ENCODE measurements at regions not wholly inside any gene's neighbourhood (a gene's known extent, or its start where the extent isn't known, plus 50 kb on each side); places are given as distances from the start of the nearest gene placed in this dataset.
"Not testable (repeated sequence)": the region's sequence is repeated elsewhere in the genome, so short reads cannot be mapped to it uniquely, and the experiment has no call there.

DNA sequence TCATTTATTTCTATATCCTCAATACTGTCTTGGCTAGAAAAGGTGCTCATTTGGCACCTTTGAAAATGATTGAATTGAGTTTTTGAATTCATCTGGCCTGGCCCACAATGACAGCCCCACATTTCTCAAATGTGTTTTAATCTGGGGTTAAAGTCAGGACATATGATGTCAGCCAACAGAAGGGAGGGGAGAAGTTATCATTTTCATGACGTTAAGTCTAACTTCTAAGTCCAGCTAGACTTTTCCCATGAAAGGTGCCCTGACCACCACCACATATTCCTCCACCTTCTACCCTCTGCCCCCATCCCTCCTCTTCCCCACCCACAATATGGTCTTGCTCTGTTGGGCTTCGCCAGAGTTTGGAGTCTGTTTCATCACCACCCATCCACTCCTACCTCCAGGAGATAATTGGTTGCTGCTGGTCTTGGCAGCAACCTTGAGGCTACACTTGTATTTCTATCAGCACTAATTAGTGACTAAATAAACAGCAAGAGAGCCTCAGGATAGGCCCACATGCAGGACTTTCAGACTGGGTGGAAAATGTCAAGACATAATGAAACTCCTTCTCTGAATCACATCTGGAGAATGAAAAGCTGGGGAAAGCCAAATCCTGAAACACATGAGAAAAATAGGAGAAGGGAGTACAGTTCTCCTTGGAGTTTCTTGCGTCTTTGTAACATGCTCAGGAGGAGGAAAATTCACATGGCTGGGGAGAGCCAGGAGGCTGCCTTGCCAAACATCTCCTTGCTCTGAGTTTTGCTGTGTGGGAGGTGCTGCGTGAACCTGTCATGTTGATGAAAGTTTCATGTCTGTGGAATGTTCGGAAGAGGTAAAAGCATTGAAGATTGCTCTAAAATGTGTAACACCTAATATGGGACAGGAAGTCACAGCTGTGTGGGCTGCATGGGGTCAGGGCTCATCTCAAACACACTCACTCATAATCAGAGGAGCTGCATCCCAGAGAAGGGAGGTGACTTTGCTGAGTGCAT lies 544.7 kb upstream of the KLF4 start (continued):
- TF ChIP-seq, protein P1, sequence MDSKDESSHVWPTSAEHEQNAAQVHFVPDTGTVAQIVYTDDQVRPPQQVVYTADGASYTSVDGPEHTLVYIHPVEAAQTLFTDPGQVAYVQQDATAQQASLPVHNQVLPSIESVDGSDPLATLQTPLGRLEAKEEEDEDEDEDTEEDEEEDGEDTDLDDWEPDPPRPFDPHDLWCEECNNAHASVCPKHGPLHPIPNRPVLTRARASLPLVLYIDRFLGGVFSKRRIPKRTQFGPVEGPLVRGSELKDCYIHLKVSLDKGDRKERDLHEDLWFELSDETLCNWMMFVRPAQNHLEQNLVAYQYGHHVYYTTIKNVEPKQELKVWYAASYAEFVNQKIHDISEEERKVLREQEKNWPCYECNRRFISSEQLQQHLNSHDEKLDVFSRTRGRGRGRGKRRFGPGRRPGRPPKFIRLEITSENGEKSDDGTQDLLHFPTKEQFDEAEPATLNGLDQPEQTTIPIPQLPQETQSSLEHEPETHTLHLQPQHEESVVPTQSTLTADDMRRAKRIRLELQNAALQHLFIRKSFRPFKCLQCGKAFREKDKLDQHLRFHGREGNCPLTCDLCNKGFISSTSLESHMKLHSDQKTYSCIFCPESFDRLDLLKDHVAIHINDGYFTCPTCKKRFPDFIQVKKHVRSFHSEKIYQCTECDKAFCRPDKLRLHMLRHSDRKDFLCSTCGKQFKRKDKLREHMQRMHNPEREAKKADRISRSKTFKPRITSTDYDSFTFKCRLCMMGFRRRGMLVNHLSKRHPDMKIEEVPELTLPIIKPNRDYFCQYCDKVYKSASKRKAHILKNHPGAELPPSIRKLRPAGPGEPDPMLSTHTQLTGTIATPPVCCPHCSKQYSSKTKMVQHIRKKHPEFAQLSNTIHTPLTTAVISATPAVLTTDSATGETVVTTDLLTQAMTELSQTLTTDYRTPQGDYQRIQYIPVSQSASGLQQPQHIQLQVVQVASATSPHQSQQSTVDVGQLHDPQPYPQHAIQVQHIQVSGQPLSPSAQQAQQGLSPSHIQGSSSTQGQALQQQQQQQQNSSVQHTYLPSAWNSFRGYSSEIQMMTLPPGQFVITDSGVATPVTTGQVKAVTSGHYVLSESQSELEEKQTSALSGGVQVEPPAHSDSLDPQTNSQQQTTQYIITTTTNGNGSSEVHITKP (tag by site-specific recombination; IDR thresholded peaks at IDR 0.05), result peak; percentile 62

DNA sequence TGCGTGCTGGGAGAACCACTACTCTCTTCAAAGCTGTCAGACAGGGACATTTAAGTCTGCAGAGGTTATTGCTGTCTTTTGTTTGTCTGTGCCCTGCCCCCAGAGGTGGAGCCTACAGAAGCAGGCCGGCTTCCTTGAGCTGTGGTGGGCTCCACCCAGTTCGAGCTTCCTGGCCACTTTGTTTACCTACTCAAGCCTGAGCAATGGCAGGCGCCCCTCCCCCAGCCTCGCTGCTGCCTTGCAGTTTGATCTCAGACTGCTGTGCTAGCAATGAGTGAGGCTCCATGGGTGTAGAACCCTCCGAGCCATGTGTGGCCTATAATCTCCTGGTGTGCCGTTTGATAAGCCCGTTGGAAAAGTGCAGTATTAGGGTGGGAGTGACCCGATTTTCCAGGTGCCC lies 542.5 kb upstream of the KLF4 start:
- CTCF ChIA-PET; H3K4me1 ChIP-seq (ENCODE audit: control insufficient read depth, insufficient read depth, low read length); H3K9me3 ChIP-seq (ENCODE audit: control insufficient read depth, insufficient read depth, low read depth, low read length); H3K36me3 ChIP-seq (ENCODE audit: control insufficient read depth in 2 of 2, insufficient read depth in 1 of 2, low read length in 2 of 2); POLR2A ChIA-PET; H3K4me3 ChIP-seq (ENCODE audit: low read depth, low read length); H3K27ac ChIP-seq (ENCODE audit: extremely low read depth, low read depth, low read length): not testable (repeated sequence)

DNA sequence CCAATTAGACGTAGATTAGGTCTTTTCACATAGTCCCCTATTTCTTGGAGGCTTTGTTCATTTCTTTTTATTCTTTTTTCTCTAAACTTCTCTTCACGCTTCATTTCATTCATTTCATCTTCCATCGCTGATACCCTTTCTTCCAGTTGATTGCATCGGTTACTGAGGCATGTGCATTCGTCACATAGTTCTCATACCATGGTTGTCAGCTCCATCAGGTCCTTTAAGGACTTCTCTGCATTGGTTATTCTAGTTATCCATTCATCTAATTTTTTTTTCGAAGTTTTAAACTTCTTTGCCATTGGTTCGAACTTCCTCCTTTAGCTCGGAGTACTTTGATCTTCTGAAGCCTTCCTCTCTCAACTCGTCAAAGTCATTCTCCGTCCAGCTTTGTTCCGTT lies 541.7 kb upstream of the KLF4 start:
- H3K9me3 ChIP-seq (ENCODE audit: control insufficient read depth, insufficient read depth, low read depth, low read length); H3K27ac ChIP-seq (ENCODE audit: extremely low read depth, low read depth, low read length); H3K4me3 ChIP-seq (ENCODE audit: low read depth, low read length); H3K36me3 ChIP-seq (ENCODE audit: control insufficient read depth in 2 of 2, insufficient read depth in 1 of 2, low read length in 2 of 2); POLR2A ChIA-PET; H3K4me1 ChIP-seq (ENCODE audit: control insufficient read depth, insufficient read depth, low read length); CTCF ChIA-PET: not testable (repeated sequence)
- 0 out of 2 replicates have a peak, but pooled peaks have one; percentile 26 for TF ChIP-seq ZNF133 (tag by site-specific recombination; IDR thresholded peaks at IDR 0.05)

DNA sequence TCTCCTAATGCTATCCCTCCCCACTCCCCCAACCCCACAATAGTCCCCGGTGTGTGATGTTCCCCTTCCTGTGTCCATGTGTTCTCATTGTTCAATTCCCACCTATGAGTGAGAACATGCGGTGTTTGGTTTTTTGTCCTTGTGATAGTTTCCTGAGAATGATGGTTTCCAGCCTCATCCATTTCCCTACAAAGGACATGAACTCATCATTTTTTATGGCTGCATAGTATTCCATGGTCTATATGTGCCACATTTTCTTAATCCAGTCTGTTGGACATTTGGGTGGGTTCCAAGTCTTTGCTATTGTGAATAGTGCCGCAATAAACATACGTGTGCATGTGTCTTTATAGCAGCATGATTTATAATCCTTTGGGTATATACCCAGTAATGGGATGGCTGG lies 537.1 kb upstream of the KLF4 start:
- H3K27ac ChIP-seq (ENCODE audit: extremely low read depth, low read depth, low read length); CTCF ChIA-PET; H3K36me3 ChIP-seq (ENCODE audit: control insufficient read depth in 2 of 2, insufficient read depth in 1 of 2, low read length in 2 of 2); H3K4me1 ChIP-seq (ENCODE audit: control insufficient read depth, insufficient read depth, low read length); H3K9me3 ChIP-seq (ENCODE audit: control insufficient read depth, insufficient read depth, low read depth, low read length); H3K4me3 ChIP-seq (ENCODE audit: low read depth, low read length); POLR2A ChIA-PET: not testable (repeated sequence)
- peak; percentile 58 for TF ChIP-seq ZNF146 (tag by site-specific recombination; IDR thresholded peaks at IDR 0.05)

DNA sequence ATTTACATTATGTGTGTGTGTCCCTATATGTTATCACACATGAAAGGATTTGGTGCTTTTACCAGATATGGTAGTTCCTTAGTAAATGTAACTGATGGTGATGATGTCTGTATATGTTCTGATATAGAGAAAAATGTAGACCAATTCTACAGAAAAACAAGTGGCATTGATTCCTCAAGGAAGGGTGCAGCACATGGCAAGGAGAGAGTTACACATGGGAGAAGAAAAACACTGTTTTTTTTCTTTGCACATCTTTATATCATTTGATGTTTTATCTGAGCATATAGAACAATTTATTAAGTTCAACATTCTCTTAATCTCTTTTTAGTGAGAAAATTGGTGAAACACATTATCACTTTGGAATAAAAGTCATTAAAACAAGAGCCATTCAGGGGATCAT lies 535.0 kb upstream of the KLF4 start:
- POLR2A ChIA-PET, result no interaction called here
- CTCF ChIA-PET, result no interaction called here
- Histone ChIP-seq H3K36me3 (ENCODE audit: control insufficient read depth in 2 of 2, insufficient read depth in 1 of 2, low read length in 2 of 2) (no peaks in the 10 kb centered on the region), H3K27ac (ENCODE audit: extremely low read depth, low read depth, low read length) (no peak overlapping the region), H3K9me3 (ENCODE audit: control insufficient read depth, insufficient read depth, low read depth, low read length) (no peaks in the 10 kb centered on the region), H3K4me1 (ENCODE audit: control insufficient read depth, insufficient read depth, low read length) (no peaks in the 10 kb centered on the region), H3K4me3 (ENCODE audit: low read depth, low read length) (no peak overlapping the region)
- TF ChIP-seq, protein P2, sequence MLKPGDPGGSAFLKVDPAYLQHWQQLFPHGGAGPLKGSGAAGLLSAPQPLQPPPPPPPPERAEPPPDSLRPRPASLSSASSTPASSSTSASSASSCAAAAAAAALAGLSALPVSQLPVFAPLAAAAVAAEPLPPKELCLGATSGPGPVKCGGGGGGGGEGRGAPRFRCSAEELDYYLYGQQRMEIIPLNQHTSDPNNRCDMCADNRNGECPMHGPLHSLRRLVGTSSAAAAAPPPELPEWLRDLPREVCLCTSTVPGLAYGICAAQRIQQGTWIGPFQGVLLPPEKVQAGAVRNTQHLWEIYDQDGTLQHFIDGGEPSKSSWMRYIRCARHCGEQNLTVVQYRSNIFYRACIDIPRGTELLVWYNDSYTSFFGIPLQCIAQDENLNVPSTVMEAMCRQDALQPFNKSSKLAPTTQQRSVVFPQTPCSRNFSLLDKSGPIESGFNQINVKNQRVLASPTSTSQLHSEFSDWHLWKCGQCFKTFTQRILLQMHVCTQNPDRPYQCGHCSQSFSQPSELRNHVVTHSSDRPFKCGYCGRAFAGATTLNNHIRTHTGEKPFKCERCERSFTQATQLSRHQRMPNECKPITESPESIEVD (tag by site-specific recombination; IDR thresholded peaks at IDR 0.05), result no peak
- TF ChIP-seq ZNF777 (tag by site-specific recombination; IDR thresholded peaks at IDR 0.05; ENCODE audit: borderline replicate concordance) (no peak), ZBTB17 (tag by site-specific recombination; IDR thresholded peaks at IDR 0.05) (no peak), ZNF701 (tag by site-specific recombination; IDR thresholded peaks at IDR 0.05) (no peak), ZBTB48 (tag by site-specific recombination; IDR thresholded peaks at IDR 0.05) (no peak), ZNF138 (tag by site-specific recombination; IDR thresholded peaks at IDR 0.05; ENCODE audit: borderline replicate concordance) (no peak), HOXD13 (CRISPR knock-in tag; IDR thresholded peaks at IDR 0.05; ENCODE audit: borderline replicate concordance) (no peak), ZNF629 (tag by site-specific recombination; IDR thresholded peaks at IDR 0.05) (no peak), ZNF140 (tag by site-specific recombination; IDR thresholded peaks at IDR 0.05) (no peak), IKZF3 (tag by site-specific recombination; IDR thresholded peaks at IDR 0.05) (no peak)
- TF ChIP-seq, protein P3, sequence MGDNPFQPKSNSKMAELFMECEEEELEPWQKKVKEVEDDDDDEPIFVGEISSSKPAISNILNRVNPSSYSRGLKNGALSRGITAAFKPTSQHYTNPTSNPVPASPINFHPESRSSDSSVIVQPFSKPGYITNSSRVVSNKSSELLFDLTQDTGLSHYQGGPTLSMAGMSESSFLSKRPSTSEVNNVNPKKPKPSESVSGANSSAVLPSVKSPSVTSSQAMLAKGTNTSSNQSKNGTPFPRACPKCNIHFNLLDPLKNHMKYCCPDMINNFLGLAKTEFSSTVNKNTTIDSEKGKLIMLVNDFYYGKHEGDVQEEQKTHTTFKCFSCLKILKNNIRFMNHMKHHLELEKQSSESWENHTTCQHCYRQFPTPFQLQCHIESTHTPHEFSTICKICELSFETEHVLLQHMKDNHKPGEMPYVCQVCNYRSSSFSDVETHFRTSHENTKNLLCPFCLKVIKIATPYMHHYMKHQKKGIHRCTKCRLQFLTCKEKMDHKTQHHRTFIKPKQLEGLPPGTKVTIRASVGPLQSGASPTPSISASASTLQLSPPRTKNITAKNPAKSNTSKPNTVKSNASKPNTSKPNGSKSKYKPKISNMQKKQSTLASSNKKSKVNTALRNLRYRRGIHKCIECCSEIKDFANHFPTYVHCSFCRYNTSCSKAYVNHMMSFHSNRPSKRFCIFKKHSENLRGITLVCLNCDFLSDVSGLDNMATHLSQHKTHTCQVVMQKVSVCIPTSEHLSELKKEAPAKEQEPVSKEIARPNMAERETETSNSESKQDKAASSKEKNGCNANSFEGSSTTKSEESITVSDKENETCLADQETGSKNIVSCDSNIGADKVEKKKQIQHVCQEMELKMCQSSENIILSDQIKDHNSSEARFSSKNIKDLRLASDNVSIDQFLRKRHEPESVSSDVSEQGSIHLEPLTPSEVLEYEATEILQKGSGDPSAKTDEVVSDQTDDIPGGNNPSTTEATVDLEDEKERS (tag by site-specific recombination; IDR thresholded peaks at IDR 0.05), result no peak
